ENCODE measurements at regions not wholly inside any gene's neighbourhood (a gene's known extent, or its start where the extent isn't known, plus 50 kb on each side); places are given as distances from the start of the nearest gene placed in this dataset.
A peak's percentile ranks its signal among the peaks of the same experiment; 100 is the strongest.

- TF ChIP-seq ARNTL (CRISPR knock-in tag; IDR thresholded peaks at IDR 0.05; ENCODE audit: borderline replicate concordance, low read depth) (no peak), ISL1 (CRISPR knock-in tag; IDR thresholded peaks at IDR 0.05) (no peak)
These were observed 116.0 kb downstream of the FAM161A start (continued) for GRCh38 chr2:61737841-61738240.

GRCh38 chr2:61736953-61737352, 116.9 kb downstream of the FAM161A start:
- no peak for TF ChIP-seq ZFP30 (CRISPR knock-in tag; IDR thresholded peaks at IDR 0.05)
- ATAC-seq = no peak

- no peak for ATAC-seq
- TF ChIP-seq ZNF565 (CRISPR knock-in tag; conservative IDR thresholded peaks at IDR 0.05; ENCODE audit: low read depth) = no peak
- TF ChIP-seq TSHZ2 (CRISPR knock-in tag; IDR thresholded peaks at IDR 0.05) = no peak
- TF ChIP-seq PATZ1 (CRISPR knock-in tag; IDR thresholded peaks at IDR 0.05; ENCODE audit: borderline replicate concordance) = no peak
- TF ChIP-seq CSDC2 (CRISPR knock-in tag; IDR thresholded peaks at IDR 0.05) = no peak
- TF ChIP-seq OSR1 (CRISPR knock-in tag; IDR thresholded peaks at IDR 0.05) = no peak
- TF ChIP-seq CSRNP3 (CRISPR knock-in tag; IDR thresholded peaks at IDR 0.05) = no peak
- no peak for TF ChIP-seq ARNTL (CRISPR knock-in tag; IDR thresholded peaks at IDR 0.05; ENCODE audit: borderline replicate concordance, low read depth)
- TF ChIP-seq TCF4 (CRISPR knock-in tag; IDR thresholded peaks at IDR 0.05; ENCODE audit: borderline replicate concordance) = no peak
- no peak for TF ChIP-seq CREB5 (CRISPR knock-in tag; IDR thresholded peaks at IDR 0.05; ENCODE audit: low read depth)
- TF ChIP-seq GLIS3 (CRISPR knock-in tag; IDR thresholded peaks at IDR 0.05) = no peak
- TF ChIP-seq ISL1 (CRISPR knock-in tag; IDR thresholded peaks at IDR 0.05) = no peak
- no peak for TF ChIP-seq ZNF8 (CRISPR knock-in tag; IDR thresholded peaks at IDR 0.05)
- TF ChIP-seq ZFP30 (CRISPR knock-in tag; IDR thresholded peaks at IDR 0.05) = no peak
These were observed 120.3 kb downstream of the FAM161A start for GRCh38 chr2:61733563-61733962.

GRCh38 chr2:61732787-61733186, 121.1 kb downstream of the FAM161A start:
- TF ChIP-seq ZNF565 (CRISPR knock-in tag; conservative IDR thresholded peaks at IDR 0.05; ENCODE audit: low read depth) (no peak), ISL1 (CRISPR knock-in tag; IDR thresholded peaks at IDR 0.05) (no peak), CSDC2 (CRISPR knock-in tag; IDR thresholded peaks at IDR 0.05) (no peak)
- ATAC-seq = no peak

GRCh38 chr2:61727746-61728145, 126.1 kb downstream of the FAM161A start:
- TF ChIP-seq RARB (CRISPR knock-in tag; IDR thresholded peaks at IDR 0.05) (no peak), TCF4 (CRISPR knock-in tag; IDR thresholded peaks at IDR 0.05; ENCODE audit: borderline replicate concordance) (no peak), OSR1 (CRISPR knock-in tag; IDR thresholded peaks at IDR 0.05) (no peak), CREB5 (CRISPR knock-in tag; IDR thresholded peaks at IDR 0.05; ENCODE audit: low read depth) (no peak), TSHZ2 (CRISPR knock-in tag; IDR thresholded peaks at IDR 0.05) (no peak), ZFP30 (CRISPR knock-in tag; IDR thresholded peaks at IDR 0.05) (no peak), POU6F1 (CRISPR knock-in tag; IDR thresholded peaks at IDR 0.05; ENCODE audit: borderline replicate concordance, low read depth) (no peak)
- ATAC-seq = peak; percentile 71

Measured in SK-N-SH treated with all-trans-retinoic acid at 6 μM for 48 hours (cell line).